MG63 (cell line): ENCODE measurements at regions not wholly inside any gene's neighbourhood (a gene's known extent, or its start where the extent isn't known, plus 50 kb on each side); places are given as distances from the start of the nearest gene placed in this dataset.

Experiments
- DNase-seq: peaks from one replicate; pipeline ENCODE4 v3.0.0-alpha.2; 2020
- H3K27me3 ChIP-seq: fragments of 250-450 bp; sonication (Bioruptor Pico); 2 replicates; pipeline ENCODE4 v1.5.1; 2020; ENCODE audit warnings: mild to moderate bottlenecking, moderate library complexity
- H3K36me3 ChIP-seq: fragments of 250-450 bp; sonication (Bioruptor Pico); 2 replicates; pipeline ENCODE4 v1.5.1; 2020; ENCODE audit warnings: mild to moderate bottlenecking, moderate library complexity
- H3K4me3 ChIP-seq: fragments of 250-450 bp; sonication (Bioruptor Pico); 2 replicates; pipeline ENCODE4 v1.5.1; 2020; ENCODE audit warnings: mild to moderate bottlenecking, moderate library complexity
- H3K9me3 ChIP-seq: fragments of 250-450 bp; sonication (Bioruptor Pico); 2 replicates; pipeline ENCODE4 v1.5.1; 2020; ENCODE audit warnings: mild to moderate bottlenecking, moderate library complexity

DNA sequence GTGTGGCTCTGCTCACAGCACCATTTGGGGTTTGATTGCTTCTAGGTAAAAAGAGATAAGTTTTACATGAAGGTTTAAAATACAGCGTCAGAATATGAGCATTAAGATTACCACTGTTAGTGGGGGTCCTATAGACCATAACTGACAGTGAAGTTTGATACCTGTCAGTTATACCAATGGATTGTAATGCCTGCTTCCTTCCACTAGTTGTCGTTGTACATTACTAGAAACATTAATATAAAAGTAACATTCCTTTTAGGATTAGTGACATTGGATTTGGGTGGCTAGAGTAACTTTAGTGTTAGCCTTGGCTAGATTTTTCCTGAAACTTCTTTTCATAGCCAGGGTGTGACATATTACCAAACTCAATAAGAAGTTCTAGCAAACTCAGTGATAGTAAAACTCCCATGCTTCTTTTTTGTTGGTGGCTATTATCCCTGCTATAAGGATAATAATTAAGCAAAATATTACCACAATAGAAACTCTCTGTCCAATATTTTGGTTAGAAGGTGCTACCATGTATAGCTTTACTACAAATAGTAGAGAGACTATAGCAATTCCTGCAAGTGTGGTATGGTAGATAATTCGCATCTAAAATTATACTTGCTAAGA lies 57.1 kb downstream of the FAM181B start:
- H3K9me3 ChIP-seq, result no peaks in the 10 kb centered on the region
- no peaks in the 10 kb centered on the region for H3K36me3 ChIP-seq
- H3K4me3 ChIP-seq, result no peak overlapping the region
- DNase-seq, result no peak
- no peaks in the 10 kb centered on the region for H3K27me3 ChIP-seq

DNA sequence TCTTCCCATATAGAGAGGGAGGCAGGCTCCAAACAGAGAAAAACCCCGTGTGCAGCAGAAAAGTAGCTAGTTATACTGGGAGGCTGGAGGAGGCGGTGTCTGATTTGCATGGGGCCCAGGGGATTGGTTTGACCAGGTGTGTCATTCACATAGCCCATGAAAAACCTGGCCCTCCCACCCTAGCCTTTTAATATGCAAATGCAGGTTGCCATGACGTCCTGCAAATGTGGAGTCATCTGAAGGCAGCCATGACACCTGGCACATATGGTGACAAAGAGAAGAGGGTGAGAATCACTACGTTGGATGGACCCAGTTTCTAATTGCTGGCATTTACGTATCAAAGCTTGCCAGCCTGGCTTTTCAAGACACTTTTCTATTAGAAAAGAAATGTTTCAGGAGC lies 57.8 kb downstream of the FAM181B start:
- Histone ChIP-seq H3K36me3 (no peaks in the 10 kb centered on the region), H3K4me3 (no peak overlapping the region), H3K9me3 (no peaks in the 10 kb centered on the region), H3K27me3 (no peaks in the 10 kb centered on the region)
- no peak for DNase-seq

DNA sequence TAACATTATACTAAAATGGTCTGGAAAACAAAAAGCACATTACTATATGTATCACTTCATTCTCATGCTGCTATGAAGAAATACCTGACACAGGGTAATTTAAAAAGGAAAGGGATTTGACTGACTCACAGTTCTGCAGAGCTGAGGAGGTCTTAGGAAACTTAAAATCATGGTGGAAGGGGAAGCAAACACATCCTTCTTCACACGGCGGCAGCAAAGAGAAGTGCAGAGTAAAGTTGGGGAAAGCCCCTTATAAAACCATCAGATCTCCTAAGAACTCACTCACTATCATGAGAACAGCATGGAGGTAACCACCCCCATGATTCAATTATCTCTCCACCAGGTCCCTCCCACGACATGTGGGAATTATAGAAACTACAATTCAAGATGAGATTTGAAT lies 60.0 kb downstream of the FAM181B start:
- no peak for DNase-seq
- Histone ChIP-seq H3K36me3 (no peaks in the 10 kb centered on the region), H3K27me3 (0 out of 2 replicates have a peak, but pooled peaks cover under 1% of the 10 kb centered on the region), H3K4me3 (no peak overlapping the region), H3K9me3 (no peaks in the 10 kb centered on the region)

DNA sequence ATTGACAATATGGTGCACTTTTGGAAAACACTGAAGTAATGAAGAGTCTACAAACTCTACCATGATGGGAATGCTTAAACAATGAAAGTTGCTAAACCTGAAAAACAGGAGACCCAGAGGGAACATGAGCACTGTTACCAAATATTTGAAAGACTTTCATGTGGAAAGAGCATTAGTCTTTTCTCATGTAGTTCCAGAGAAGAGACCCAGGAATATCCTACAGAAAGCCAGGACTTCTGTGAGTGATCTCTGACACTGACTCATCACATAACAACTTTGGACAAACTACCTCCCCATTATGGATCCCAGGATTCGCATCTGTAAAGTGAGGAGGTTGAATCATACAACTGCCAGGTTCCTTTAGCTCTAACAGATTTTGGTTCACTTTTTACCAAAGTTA lies 62.2 kb downstream of the FAM181B start:
- H3K27me3 ChIP-seq, result 0 out of 2 replicates have a peak, but pooled peaks cover 4% of the 10 kb centered on the region
- H3K4me3 ChIP-seq, result no peak overlapping the region
- DNase-seq, result no peak
- H3K9me3 ChIP-seq, result no peaks in the 10 kb centered on the region
- H3K36me3 ChIP-seq, result no peaks in the 10 kb centered on the region

DNA sequence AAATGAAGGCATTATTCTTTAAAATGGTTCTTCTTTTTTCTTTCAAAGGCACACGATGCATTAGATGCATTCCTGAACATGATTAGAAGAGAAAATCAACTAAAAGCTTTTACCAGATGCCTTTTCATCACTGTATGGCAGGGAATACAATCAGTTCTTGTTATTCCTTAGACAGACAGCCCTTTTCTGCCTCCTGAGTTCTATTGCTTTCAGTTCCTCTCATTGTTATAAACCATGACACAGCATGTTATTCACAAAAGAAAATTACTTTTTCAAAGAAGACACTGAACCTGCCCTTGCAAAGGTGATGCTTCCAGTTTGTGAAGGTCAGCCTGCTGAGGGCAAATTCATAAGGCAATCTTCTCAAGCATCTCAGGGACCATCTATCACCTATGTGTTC lies 70.1 kb downstream of the FAM181B start:
- no peaks in the 10 kb centered on the region for H3K36me3 ChIP-seq
- H3K4me3 ChIP-seq, result no peak overlapping the region
- H3K27me3 ChIP-seq, result 0 out of 2 replicates have a peak, but pooled peaks cover 2% of the 10 kb centered on the region
- no peak for DNase-seq
- no peaks in the 10 kb centered on the region for H3K9me3 ChIP-seq

DNA sequence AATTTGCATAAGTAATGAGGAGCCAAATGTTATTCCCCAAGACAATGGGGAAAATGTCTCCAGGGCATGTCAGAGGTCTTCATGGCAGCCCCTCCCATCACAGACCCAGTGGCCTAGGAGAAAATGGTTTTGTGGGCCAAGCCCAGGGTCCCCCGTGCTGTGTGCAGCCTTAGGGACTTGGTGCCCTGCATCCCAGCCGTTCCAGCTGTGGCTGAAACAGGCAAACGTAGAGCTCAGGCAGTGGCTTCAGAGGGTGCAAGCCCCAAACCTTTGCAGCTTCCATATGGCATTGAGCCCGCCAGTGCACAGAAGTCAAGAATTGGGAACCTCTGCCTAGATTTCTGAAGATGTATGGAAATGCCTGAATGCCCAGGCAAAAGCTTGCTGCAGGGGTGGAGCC lies 79.9 kb downstream of the FAM181B start:
- Histone ChIP-seq H3K4me3 (no peak overlapping the region), H3K9me3 (no peaks in the 10 kb centered on the region), H3K27me3 (no peaks in the 10 kb centered on the region), H3K36me3 (no peaks in the 10 kb centered on the region)
- DNase-seq, result no peak

DNA sequence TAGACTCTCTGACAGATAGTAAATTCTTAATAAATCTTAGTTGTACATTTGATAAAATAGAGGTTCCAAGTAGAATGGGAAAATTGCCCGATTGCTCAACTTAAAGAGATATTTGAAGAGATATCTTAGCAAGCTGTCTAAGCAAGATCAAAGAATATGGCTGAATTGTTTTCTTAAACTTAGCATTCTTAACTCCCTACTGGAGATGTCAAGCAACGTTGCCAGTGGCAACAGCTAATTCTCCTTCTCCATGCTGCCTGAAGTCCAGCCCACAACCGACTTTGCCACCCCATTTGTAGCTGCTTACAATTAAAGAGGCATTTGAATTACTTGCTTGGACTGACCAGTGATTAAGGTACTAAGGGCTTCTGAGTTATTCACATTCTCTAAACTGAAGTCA lies 94.4 kb downstream of the FAM181B start:
- DNase-seq, result no peak
- no peaks in the 10 kb centered on the region for H3K9me3 ChIP-seq

DNA sequence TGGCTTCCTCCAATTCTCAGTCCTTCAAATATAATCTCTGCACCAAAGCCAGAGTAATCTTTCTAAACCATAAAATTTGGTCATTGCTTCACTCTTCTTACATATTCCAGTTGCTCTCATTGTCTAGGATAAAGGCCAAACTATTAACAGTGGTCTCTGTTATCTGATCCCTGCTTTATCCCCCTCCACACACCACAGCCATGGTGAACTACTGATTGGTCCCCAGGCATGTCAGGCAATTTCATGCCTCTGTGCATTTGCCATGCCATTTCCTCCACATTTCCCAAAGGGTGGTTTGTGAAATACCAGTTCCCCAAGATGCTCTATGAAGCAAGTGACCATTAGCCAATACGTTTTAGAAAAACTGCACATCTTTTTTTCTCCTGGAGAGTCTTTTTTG lies 97.0 kb downstream of the FAM181B start:
- H3K27me3 ChIP-seq, result no peaks in the 10 kb centered on the region
- H3K9me3 ChIP-seq, result peaks cover 4% of the 10 kb centered on the region; the same call in 1 of the 2 replicates
- no peak for DNase-seq
- no peak overlapping the region for H3K4me3 ChIP-seq
- no peaks in the 10 kb centered on the region for H3K36me3 ChIP-seq

More for the DNA sequence above, 94.4 kb downstream of the FAM181B start:
- Histone ChIP-seq H3K36me3 (no peaks in the 10 kb centered on the region), H3K4me3 (no peak overlapping the region), H3K27me3 (no peaks in the 10 kb centered on the region)

DNA sequence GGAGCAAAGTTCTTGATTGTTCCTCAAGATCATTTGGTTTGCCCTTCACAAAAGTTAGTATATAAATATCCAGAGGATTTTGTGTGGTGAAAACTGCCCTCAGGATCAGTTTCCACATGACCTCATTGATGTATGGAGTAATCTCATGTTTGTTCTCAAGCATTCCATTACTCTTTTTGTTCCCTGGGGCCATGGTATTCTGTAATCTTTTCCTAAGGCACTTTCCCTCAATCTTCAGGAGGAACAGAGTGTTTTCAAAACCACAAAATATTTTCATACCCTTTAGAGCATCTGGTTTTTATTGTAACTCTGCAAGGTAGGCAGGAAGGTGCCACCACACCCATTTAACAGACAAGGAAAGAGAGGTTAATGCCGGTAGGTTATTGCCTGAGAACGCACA lies 99.6 kb downstream of the FAM181B start:
- H3K4me3 ChIP-seq, result no peak overlapping the region
- peaks cover 5% of the 10 kb centered on the region; the same call in 1 of the 2 replicates for H3K9me3 ChIP-seq
- no peaks in the 10 kb centered on the region for H3K27me3 ChIP-seq
- DNase-seq, result no peak
- no peaks in the 10 kb centered on the region for H3K36me3 ChIP-seq

DNA sequence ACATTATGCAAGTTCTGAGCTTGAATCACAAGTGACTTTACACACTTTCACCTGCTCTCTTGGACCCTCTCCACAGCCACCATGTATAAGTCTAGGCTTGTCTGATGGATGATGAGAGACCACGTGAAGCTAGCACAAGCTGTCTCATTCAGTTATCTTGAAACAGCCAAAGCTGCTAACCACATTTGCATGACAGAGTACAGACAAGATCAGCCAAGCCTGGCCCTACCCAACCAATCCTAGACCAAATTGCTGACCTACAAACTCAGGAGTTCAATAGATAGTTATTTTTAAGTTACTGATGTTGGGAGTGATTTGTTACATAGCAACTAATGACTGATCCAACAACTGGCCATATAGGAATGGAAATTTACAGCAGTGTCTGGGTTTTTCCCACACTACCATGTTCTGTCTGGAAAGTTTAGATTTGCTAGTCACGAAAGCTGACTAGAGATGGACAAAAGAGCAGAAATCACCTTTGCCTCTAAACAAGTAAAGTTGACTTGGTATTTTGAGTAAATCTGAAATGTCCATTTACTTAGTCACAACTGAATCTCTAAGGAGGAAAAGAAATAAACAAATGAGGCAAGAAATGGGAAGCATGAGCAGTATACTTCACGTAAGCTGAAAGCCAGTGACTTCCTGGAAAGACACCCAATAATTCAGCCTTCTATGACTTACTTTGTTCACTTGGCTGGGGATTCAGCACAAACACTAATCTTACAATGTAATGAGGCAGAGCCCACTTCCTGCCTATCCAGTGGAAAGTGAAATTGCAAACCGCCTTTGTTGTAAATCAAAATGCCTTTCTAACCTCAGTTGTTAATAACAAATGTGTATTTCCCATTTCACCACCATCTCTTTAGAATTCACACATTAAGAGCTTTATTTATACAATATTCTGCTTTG lies 101.7 kb downstream of the FAM181B start:
- no peaks in the 10 kb centered on the region for H3K27me3 ChIP-seq
- H3K36me3 ChIP-seq, result no peaks in the 10 kb centered on the region
- H3K9me3 ChIP-seq, result peaks cover 5% of the 10 kb centered on the region; the same call in 1 of the 2 replicates
- DNase-seq, result peak; percentile 6
- no peak overlapping the region for H3K4me3 ChIP-seq

DNA sequence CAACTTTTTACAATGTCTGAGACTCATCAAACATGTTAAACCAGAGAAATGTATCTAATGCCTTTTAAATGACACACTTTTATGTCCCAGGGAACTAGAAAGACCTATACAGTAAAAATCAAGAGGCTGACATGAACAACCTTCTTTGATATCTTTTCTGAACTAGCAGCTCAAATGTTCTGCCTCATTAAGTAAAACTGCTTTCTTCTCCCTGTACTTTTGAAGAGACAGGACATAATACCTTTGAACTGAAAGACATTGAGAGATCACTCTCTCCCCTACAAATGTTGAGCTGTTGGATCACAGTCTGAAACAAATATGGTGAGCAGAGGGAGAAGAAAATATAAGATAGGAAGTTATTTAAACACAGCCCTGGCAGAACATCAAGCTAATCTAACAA lies 123.0 kb downstream of the FAM181B start:
- Histone ChIP-seq H3K4me3 (no peak overlapping the region), H3K27me3 (no peaks in the 10 kb centered on the region), H3K9me3 (no peaks in the 10 kb centered on the region), H3K36me3 (no peaks in the 10 kb centered on the region)
- DNase-seq, result no peak

DNA sequence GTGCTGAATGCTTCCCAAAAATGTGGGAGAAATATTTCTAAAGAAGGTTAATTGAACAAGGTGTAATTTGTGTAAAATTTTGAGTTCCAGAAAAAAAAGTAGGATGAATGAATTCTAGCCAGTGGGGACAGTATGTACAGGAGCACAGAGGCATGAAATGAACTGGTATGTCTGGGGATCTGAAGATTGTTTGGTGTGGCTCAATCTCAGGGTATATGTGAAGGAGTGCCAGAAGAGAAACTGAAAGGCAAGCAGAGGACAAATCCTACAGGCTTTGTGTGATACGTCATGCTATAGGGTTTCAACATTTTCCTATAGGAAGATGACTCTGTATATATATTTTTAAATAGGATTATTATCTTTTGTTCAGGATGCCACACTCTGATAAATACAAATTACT lies 126.9 kb downstream of the FAM181B start:
- H3K4me3 ChIP-seq, result no peak overlapping the region
- no peak for DNase-seq
- no peaks in the 10 kb centered on the region for H3K36me3 ChIP-seq
- no peaks in the 10 kb centered on the region for H3K27me3 ChIP-seq
- no peaks in the 10 kb centered on the region for H3K9me3 ChIP-seq

DNA sequence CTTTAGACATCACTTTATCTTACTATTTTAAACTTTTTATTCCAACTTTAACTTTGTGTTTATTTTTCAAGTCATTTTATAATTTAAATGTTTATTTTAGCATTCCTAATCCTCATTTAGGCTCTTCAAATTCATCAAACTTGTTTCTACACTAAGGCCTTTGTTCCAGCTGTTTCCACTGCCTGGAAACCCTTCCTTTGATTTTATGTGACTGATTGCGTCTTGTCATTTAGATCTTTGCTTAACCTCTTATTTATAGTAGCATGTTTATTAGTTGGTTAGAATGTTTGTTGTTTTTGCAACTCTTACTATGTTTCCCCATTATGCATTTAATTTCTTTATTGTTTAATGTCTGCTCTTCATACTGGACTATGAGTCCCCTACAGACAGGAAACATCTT lies 132.0 kb downstream of the FAM181B start:
- Histone ChIP-seq H3K36me3 (no peaks in the 10 kb centered on the region), H3K4me3 (no peak overlapping the region), H3K27me3 (no peaks in the 10 kb centered on the region), H3K9me3 (no peaks in the 10 kb centered on the region)
- DNase-seq, result no peak

DNA sequence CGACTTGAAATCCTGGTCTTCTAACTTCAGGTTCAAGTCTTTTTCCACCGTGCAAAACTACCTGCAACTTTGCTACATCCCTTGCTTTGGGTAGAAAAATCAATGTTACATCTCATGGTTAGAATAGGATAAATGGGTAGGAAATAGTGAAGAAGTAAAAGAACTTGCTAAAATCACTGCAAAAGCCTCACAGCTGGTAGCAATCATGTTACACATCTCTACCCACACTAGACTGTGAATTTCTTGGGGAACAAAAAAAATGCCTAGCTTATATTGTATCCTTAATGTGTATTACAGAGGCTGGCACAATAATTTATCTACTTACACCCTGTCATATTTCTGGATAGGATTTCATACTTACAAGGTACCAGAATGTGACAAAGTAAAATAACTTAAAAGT lies 133.8 kb downstream of the FAM181B start:
- Histone ChIP-seq H3K4me3 (no peak overlapping the region), H3K36me3 (no peaks in the 10 kb centered on the region)
- DNase-seq, result no peak

DNA sequence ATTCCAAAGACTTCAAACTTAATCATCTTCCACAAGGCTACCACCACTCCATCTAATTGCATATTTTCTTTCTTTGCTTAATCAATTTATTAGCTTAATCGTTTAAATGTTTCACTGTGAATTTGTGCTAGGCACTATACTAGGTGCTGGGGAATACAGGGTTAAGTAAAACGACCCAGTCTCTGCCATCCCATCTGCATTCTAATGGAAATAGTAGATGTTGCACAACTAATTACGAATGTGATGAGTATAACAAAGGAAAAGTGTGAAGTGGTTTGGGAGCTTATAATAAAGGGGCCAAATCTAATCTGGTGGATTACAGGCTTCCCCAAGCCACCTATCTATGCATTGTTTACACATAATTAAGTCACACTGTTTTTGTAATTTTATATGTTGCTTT lies 147.1 kb downstream of the FAM181B start:
- no peak for DNase-seq
- Histone ChIP-seq H3K4me3 (no peak overlapping the region), H3K36me3 (no peaks in the 10 kb centered on the region), H3K27me3 (no peaks in the 10 kb centered on the region), H3K9me3 (no peaks in the 10 kb centered on the region)

More for the DNA sequence above, 133.8 kb downstream of the FAM181B start:
- Histone ChIP-seq H3K27me3 (no peaks in the 10 kb centered on the region), H3K9me3 (no peaks in the 10 kb centered on the region)

DNA sequence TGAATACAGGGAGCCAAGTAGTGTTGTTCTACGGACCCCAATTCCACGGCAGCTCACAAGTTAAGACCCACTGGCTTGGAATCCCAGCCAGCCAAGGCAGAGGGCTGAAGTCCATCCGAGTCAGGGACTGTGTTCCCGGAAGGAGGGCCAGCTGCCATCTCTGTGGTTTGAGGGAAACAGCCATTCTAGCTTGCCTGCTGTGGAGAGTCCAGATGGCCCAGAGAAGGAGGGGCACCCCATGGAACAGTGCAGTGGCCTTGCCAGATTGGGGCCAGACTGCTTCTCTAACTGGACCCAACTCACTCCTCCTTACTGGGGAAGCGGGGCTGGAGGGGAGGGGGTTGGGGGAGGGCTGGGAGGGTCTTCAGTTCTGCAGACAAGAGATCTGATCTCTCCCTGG lies 156.4 kb downstream of the FAM181B start:
- no peak for DNase-seq
- Histone ChIP-seq H3K4me3 (no peak overlapping the region), H3K36me3 (no peaks in the 10 kb centered on the region), H3K27me3 (no peaks in the 10 kb centered on the region), H3K9me3 (no peaks in the 10 kb centered on the region)

DNA sequence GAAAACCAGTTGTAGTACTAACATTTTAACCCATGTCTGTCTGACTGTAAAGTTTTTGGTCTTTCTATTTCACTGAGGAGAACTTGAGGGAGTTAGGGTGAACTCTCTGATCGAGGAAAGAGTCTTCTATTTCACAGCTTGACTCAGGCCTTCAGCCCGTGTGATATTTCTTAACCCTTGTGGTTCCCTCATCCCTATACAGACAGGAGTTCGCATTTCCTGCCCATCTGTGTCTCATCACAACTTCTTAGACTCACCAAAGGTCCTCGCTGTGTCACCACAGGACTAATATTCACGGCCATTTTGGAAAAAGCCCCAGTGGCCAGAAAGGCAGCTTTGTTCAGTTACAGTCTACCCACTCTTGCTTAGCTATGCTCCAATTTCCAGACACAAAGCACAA lies 172.8 kb downstream of the FAM181B start:
- Histone ChIP-seq H3K27me3 (no peaks in the 10 kb centered on the region; the same call in 1 of the 2 replicates), H3K4me3 (no peak overlapping the region), H3K36me3 (no peaks in the 10 kb centered on the region), H3K9me3 (no peaks in the 10 kb centered on the region)
- DNase-seq, result no peak

DNA sequence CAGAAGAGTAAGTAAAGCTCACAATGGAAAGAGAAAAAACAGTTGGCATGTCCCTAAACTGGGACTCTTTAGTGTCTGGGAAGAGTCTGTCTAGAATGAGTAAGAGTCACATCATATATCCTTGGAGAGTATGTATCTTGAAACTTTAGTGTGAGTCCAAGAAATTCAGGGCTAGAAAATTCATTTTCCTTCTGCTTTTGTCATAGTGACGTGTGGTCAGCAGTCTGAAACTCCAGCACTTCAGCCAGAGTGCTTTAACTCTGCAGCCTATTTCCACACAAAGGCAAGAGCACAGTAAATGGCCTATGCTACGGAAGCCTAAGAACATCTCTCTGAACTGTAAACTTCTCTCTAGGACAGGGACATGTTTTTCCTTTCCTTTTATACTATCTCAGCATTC lies 174.1 kb downstream of the FAM181B start:
- H3K27me3 ChIP-seq, result no peaks in the 10 kb centered on the region; the same call in 1 of the 2 replicates
- no peaks in the 10 kb centered on the region for H3K36me3 ChIP-seq
- no peak for DNase-seq
- no peaks in the 10 kb centered on the region for H3K9me3 ChIP-seq
- no peak overlapping the region for H3K4me3 ChIP-seq
